ENCODE measurements at regions not wholly inside any gene's neighbourhood (a gene's known extent, or its start where the extent isn't known, plus 50 kb on each side); places are given as distances from the start of the nearest gene placed in this dataset.

- no peak overlapping the region for H2BK5ac ChIP-seq (ENCODE audit: low read length)
- H3K27me3 ChIP-seq (ENCODE audit: control insufficient read depth in 3 of 3, insufficient read depth in 3 of 3, low read depth in 1 of 3, low read length in 3 of 3): no peaks in the 10 kb centered on the region
- no peaks in the 10 kb centered on the region for H3K36me3 ChIP-seq (replicated peaks in 1 of 2; ENCODE audit: control insufficient read depth in 2 of 2, insufficient read depth in 2 of 2, low read length in 2 of 2)
- no peak overlapping the region for H4K8ac ChIP-seq (ENCODE audit: low read depth, low read length)
- H3K14ac ChIP-seq (ENCODE audit: low read length): no peak overlapping the region
- peak overlapping the region; percentile 18 for H2AFZ ChIP-seq (ENCODE audit: low read length)
- no peaks in the 10 kb centered on the region for H3K4me1 ChIP-seq (ENCODE audit: control insufficient read depth in 2 of 2, insufficient read depth in 1 of 2, low read depth in 1 of 2, low read length in 2 of 2)
- no peak overlapping the region for H3K18ac ChIP-seq (ENCODE audit: low read length)
- no peak for DNase-seq (ENCODE audit: low spot score)
- no peak overlapping the region for H2AK5ac ChIP-seq (ENCODE audit: low read depth, low read length)
- H2BK12ac ChIP-seq (ENCODE audit: low read length): no peak overlapping the region
- WGBS, 2 donors (ENCODE audit: extremely low coverage in 2 of 2, insufficient read length in 2 of 2, insufficient replicate concordance in 1 of 2): no CpG with 5 or more reads among the region's 1 CpG
- no peak overlapping the region for H3K4me2 ChIP-seq (ENCODE audit: insufficient read depth, low read length, poor library complexity, severe bottlenecking)
- H3K9me3 ChIP-seq (replicated peaks in 1 of 2; ENCODE audit: control insufficient read depth in 2 of 2, insufficient read depth in 1 of 2, low read depth in 1 of 2, low read length in 2 of 2): peaks cover 0 to 11% of the 10 kb centered on the region in 2 donors
- no peak overlapping the region for H3K4me3 ChIP-seq (ENCODE audit: low read length in 2 of 2)
- H4K91ac ChIP-seq (ENCODE audit: low read depth, low read length, poor library complexity): no peak overlapping the region
- H2BK120ac ChIP-seq (ENCODE audit: low read depth, low read length): no peak overlapping the region
- H3K27ac ChIP-seq (replicated peaks; ENCODE audit: low read length): no peak overlapping the region
- no peak overlapping the region for H3K23ac ChIP-seq (ENCODE audit: low read depth, low read length, poor library complexity)
- H3K79me1 ChIP-seq (ENCODE audit: low read depth, low read length): no peaks in the 10 kb centered on the region
- no peak overlapping the region for H3K9ac ChIP-seq (ENCODE audit: low read depth, low read length, poor library complexity)
- no peak overlapping the region for H3K4ac ChIP-seq (ENCODE audit: low read length)
- no peak overlapping the region for H2BK15ac ChIP-seq (ENCODE audit: low read length)
Measured at GRCh38 chr2:180343528-180344345, 336.6 kb upstream of the CWC22 start.

DNA sequence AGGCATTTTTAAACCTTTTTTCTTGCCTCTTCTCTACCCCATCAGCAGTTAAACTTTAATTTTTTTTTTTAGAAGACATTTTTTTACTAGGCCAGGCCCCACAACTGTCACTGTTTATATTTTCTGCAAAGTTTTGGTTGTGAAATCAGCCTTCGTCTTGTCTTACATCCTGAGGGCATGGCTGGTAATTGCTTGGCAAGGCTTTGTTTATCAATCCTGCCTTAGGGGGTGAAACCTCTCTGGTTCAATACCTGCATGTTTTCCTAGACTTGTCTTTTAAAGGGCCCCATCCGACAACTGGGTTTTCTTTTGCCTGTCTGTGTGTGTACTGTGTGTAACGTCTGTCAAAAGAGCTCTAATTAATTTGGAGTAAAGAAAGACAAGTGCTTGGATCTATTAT, 330.0 kb upstream of the CWC22 start:
- no peak overlapping the region for H2AK5ac ChIP-seq (ENCODE audit: low read depth, low read length)
- no peak overlapping the region for H3K23ac ChIP-seq (ENCODE audit: low read depth, low read length, poor library complexity)
- no peaks in the 10 kb centered on the region for H3K27me3 ChIP-seq (ENCODE audit: control insufficient read depth in 3 of 3, insufficient read depth in 3 of 3, low read depth in 1 of 3, low read length in 3 of 3)
- no peak overlapping the region for H3K4ac ChIP-seq (ENCODE audit: low read length)
- no peak overlapping the region for H4K8ac ChIP-seq (ENCODE audit: low read depth, low read length)
- no peaks in the 10 kb centered on the region for H3K79me1 ChIP-seq (ENCODE audit: low read depth, low read length)
- no peak overlapping the region for H2BK120ac ChIP-seq (ENCODE audit: low read depth, low read length)
- no peak overlapping the region for H3K4me2 ChIP-seq (ENCODE audit: insufficient read depth, low read length, poor library complexity, severe bottlenecking)
- H2BK12ac ChIP-seq (ENCODE audit: low read length): no peak overlapping the region
- no CpG with 5 or more reads among the region's 3 CpGs for WGBS, 2 donors (ENCODE audit: extremely low coverage in 2 of 2, insufficient read length in 2 of 2, insufficient replicate concordance in 1 of 2)
- H4K91ac ChIP-seq (ENCODE audit: low read depth, low read length, poor library complexity): no peak overlapping the region
- no peaks in the 10 kb centered on the region for H3K4me1 ChIP-seq (ENCODE audit: control insufficient read depth in 2 of 2, insufficient read depth in 1 of 2, low read depth in 1 of 2, low read length in 2 of 2)
- no peak overlapping the region for H3K18ac ChIP-seq (ENCODE audit: low read length)
- DNase-seq (ENCODE audit: low spot score): no peak
- H3K9ac ChIP-seq (ENCODE audit: low read depth, low read length, poor library complexity): no peak overlapping the region
- no peak overlapping the region for H3K4me3 ChIP-seq (ENCODE audit: low read length in 2 of 2)
- H3K36me3 ChIP-seq (replicated peaks in 1 of 2; ENCODE audit: control insufficient read depth in 2 of 2, insufficient read depth in 2 of 2, low read length in 2 of 2): no peaks in the 10 kb centered on the region
- no peak overlapping the region for H2BK15ac ChIP-seq (ENCODE audit: low read length)
- no peak overlapping the region for H2AFZ ChIP-seq (ENCODE audit: low read length)
- no peak overlapping the region for H2BK5ac ChIP-seq (ENCODE audit: low read length)
- no peak overlapping the region for H3K27ac ChIP-seq (replicated peaks; ENCODE audit: low read length)
- no peak overlapping the region for H3K14ac ChIP-seq (ENCODE audit: low read length)
- peaks cover 4 to 46% of the 10 kb centered on the region in 2 donors for H3K9me3 ChIP-seq (replicated peaks in 1 of 2; ENCODE audit: control insufficient read depth in 2 of 2, insufficient read depth in 1 of 2, low read depth in 1 of 2, low read length in 2 of 2)

DNA sequence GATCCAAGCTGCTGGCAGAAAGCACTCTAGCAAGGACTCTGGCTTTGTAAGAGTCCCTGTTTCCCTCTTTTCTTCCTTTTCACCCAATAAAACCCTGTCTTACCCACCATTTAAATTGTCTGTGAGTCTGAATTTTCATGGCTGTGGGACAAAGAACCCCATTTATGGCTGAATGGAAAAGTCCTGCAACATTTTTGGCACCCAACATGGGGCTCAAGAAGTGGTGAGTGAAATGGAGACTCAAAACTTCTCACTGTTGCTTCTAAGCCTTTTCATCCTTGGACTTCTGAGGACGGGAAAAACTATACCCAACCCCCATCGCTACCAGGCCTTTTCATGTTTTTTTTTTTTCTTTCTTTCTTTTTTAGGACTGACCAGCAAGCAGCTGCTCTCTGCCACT, 329.5 kb upstream of the CWC22 start:
- no CpG with 5 or more reads among the region's 2 CpGs for WGBS, 2 donors (ENCODE audit: extremely low coverage in 2 of 2, insufficient read length in 2 of 2, insufficient replicate concordance in 1 of 2)
- H4K8ac ChIP-seq (ENCODE audit: low read depth, low read length): no peak overlapping the region

GRCh38 chr2:180334514-180334913, 327.4 kb upstream of the CWC22 start:
- H3K36me3 ChIP-seq (replicated peaks in 1 of 2; ENCODE audit: control insufficient read depth in 2 of 2, insufficient read depth in 2 of 2, low read length in 2 of 2): no peaks in the 10 kb centered on the region
- no peak overlapping the region for H3K18ac ChIP-seq (ENCODE audit: low read length)
- peaks cover 4 to 40% of the 10 kb centered on the region in 2 donors for H3K9me3 ChIP-seq (replicated peaks in 1 of 2; ENCODE audit: control insufficient read depth in 2 of 2, insufficient read depth in 1 of 2, low read depth in 1 of 2, low read length in 2 of 2)
- H3K4me3 ChIP-seq (ENCODE audit: low read length in 2 of 2): no peak overlapping the region
- no peak overlapping the region for H3K23ac ChIP-seq (ENCODE audit: low read depth, low read length, poor library complexity)
- no peaks in the 10 kb centered on the region for H3K79me1 ChIP-seq (ENCODE audit: low read depth, low read length)
- no CpG with 5 or more reads among the region's 3 CpGs for WGBS, 2 donors (ENCODE audit: extremely low coverage in 2 of 2, insufficient read length in 2 of 2, insufficient replicate concordance in 1 of 2)
- no peak overlapping the region for H2BK120ac ChIP-seq (ENCODE audit: low read depth, low read length)
- H3K4me2 ChIP-seq (ENCODE audit: insufficient read depth, low read length, poor library complexity, severe bottlenecking): no peak overlapping the region
- DNase-seq (ENCODE audit: low spot score): no peak
- H3K14ac ChIP-seq (ENCODE audit: low read length): no peak overlapping the region
- no peak overlapping the region for H4K8ac ChIP-seq (ENCODE audit: low read depth, low read length)
- no peak overlapping the region for H3K9ac ChIP-seq (ENCODE audit: low read depth, low read length, poor library complexity)
- H3K27ac ChIP-seq (replicated peaks; ENCODE audit: low read length): no peak overlapping the region
- H3K27me3 ChIP-seq (ENCODE audit: control insufficient read depth in 3 of 3, insufficient read depth in 3 of 3, low read depth in 1 of 3, low read length in 3 of 3): no peaks in the 10 kb centered on the region
- no peak overlapping the region for H2BK15ac ChIP-seq (ENCODE audit: low read length)
- H3K4ac ChIP-seq (ENCODE audit: low read length): no peak overlapping the region
- no peak overlapping the region for H2AK5ac ChIP-seq (ENCODE audit: low read depth, low read length)
- no peaks in the 10 kb centered on the region for H3K4me1 ChIP-seq (ENCODE audit: control insufficient read depth in 2 of 2, insufficient read depth in 1 of 2, low read depth in 1 of 2, low read length in 2 of 2)
- H4K91ac ChIP-seq (ENCODE audit: low read depth, low read length, poor library complexity): no peak overlapping the region
- no peak overlapping the region for H2AFZ ChIP-seq (ENCODE audit: low read length)
- no peak overlapping the region for H2BK12ac ChIP-seq (ENCODE audit: low read length)
- H2BK5ac ChIP-seq (ENCODE audit: low read length): no peak overlapping the region

More for the DNA sequence above, 329.5 kb upstream of the CWC22 start:
- Histone ChIP-seq H3K14ac (ENCODE audit: low read length) (no peak overlapping the region), H3K9ac (ENCODE audit: low read depth, low read length, poor library complexity) (no peak overlapping the region), H3K23ac (ENCODE audit: low read depth, low read length, poor library complexity) (no peak overlapping the region), H3K36me3 (replicated peaks in 1 of 2; ENCODE audit: control insufficient read depth in 2 of 2, insufficient read depth in 2 of 2, low read length in 2 of 2) (no peaks in the 10 kb centered on the region), H3K4me2 (ENCODE audit: insufficient read depth, low read length, poor library complexity, severe bottlenecking) (no peak overlapping the region), H3K18ac (ENCODE audit: low read length) (no peak overlapping the region), H2BK5ac (ENCODE audit: low read length) (no peak overlapping the region), H3K27ac (replicated peaks; ENCODE audit: low read length) (no peak overlapping the region), H3K27me3 (ENCODE audit: control insufficient read depth in 3 of 3, insufficient read depth in 3 of 3, low read depth in 1 of 3, low read length in 3 of 3) (no peaks in the 10 kb centered on the region), H3K4me3 (ENCODE audit: low read length in 2 of 2) (no peak overlapping the region), H2AFZ (ENCODE audit: low read length) (no peak overlapping the region), H2AK5ac (ENCODE audit: low read depth, low read length) (no peak overlapping the region), H2BK15ac (ENCODE audit: low read length) (no peak overlapping the region), H2BK120ac (ENCODE audit: low read depth, low read length) (no peak overlapping the region), H3K4ac (ENCODE audit: low read length) (no peak overlapping the region), H3K79me1 (ENCODE audit: low read depth, low read length) (no peaks in the 10 kb centered on the region), H4K91ac (ENCODE audit: low read depth, low read length, poor library complexity) (no peak overlapping the region), H3K9me3 (replicated peaks in 1 of 2; ENCODE audit: control insufficient read depth in 2 of 2, insufficient read depth in 1 of 2, low read depth in 1 of 2, low read length in 2 of 2) (peaks cover 4 to 49% of the 10 kb centered on the region in 2 donors), H3K4me1 (ENCODE audit: control insufficient read depth in 2 of 2, insufficient read depth in 1 of 2, low read depth in 1 of 2, low read length in 2 of 2) (no peaks in the 10 kb centered on the region), H2BK12ac (ENCODE audit: low read length) (no peak overlapping the region)
- DNase-seq (ENCODE audit: low spot score): no peak

Data from neuronal stem cell (in vitro differentiated cells).